Left ventricle myocardium inferior (tissue), 1 donor: ENCODE measurements at regions not wholly inside any gene's neighbourhood (a gene's known extent, or its start where the extent isn't known, plus 50 kb on each side); places are given as distances from the start of the nearest gene placed in this dataset.

ENCODE experiments used
- DNase-seq: peaks from one replicate; pipeline ENCODE4 v3.0.0-alpha.2; 2020
- H3K27ac ChIP-seq: fragments of 200-600 bp; replicated peaks from 2 replicates; pipeline ENCODE4 v1.8.0; 2021
- H3K27me3 ChIP-seq: fragments of 200-600 bp; 2 replicates; pipeline ENCODE4 v1.8.0; 2021; ENCODE audit warnings: low read depth
- H3K36me3 ChIP-seq: fragments of 200-600 bp; 2 replicates; pipeline ENCODE4 v1.8.0; 2021
- H3K4me1 ChIP-seq: fragments of 200-600 bp; 2 replicates; pipeline ENCODE4 v1.8.0; 2021
- H3K4me3 ChIP-seq: fragments of 200-600 bp; 2 replicates; pipeline ENCODE4 v1.8.0; 2021; ENCODE audit warnings: mild to moderate bottlenecking, moderate library complexity
- H3K9me3 ChIP-seq: fragments of 200-600 bp; replicated peaks from 2 replicates; pipeline ENCODE4 v1.8.0; 2021
- intact Hi-C: fragments of 100-400 bp; cut with micrococcal nuclease; formaldehyde crosslinking; loops from one replicate; pipeline ENCODE4 v1.11.0; 2022
- TF ChIP-seq, protein P1 (sequence below): fragments of 200-600 bp; IDR thresholded peaks from 2 replicates; pipeline ENCODE4 v1.8.0; 2021; ENCODE audit warnings: antibody characterized with exemption, mild to moderate bottlenecking, borderline replicate concordance
- donor health status: DM: no; HTN: yes; CAD: no; lungs with severe emphysema.

GRCh38 chr5:4653475-4653874 is 486.7 kb upstream of the ADAMTS16 start:
- no peaks in the 10 kb centered on the region for H3K9me3 ChIP-seq
- H3K4me1 ChIP-seq, result no peaks in the 10 kb centered on the region
- TF ChIP-seq, protein P1, sequence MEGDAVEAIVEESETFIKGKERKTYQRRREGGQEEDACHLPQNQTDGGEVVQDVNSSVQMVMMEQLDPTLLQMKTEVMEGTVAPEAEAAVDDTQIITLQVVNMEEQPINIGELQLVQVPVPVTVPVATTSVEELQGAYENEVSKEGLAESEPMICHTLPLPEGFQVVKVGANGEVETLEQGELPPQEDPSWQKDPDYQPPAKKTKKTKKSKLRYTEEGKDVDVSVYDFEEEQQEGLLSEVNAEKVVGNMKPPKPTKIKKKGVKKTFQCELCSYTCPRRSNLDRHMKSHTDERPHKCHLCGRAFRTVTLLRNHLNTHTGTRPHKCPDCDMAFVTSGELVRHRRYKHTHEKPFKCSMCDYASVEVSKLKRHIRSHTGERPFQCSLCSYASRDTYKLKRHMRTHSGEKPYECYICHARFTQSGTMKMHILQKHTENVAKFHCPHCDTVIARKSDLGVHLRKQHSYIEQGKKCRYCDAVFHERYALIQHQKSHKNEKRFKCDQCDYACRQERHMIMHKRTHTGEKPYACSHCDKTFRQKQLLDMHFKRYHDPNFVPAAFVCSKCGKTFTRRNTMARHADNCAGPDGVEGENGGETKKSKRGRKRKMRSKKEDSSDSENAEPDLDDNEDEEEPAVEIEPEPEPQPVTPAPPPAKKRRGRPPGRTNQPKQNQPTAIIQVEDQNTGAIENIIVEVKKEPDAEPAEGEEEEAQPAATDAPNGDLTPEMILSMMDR, result no peak
- H3K27me3 ChIP-seq, result no peaks in the 10 kb centered on the region
- no peak for DNase-seq
- intact Hi-C loops, result no loop called here
- no peak overlapping the region for H3K4me3 ChIP-seq
- no peaks in the 10 kb centered on the region for H3K36me3 ChIP-seq
- H3K27ac ChIP-seq, result no peak overlapping the region

- no peak for DNase-seq
- TF ChIP-seq, protein P1, result no peak
- Histone ChIP-seq H3K27ac (no peak overlapping the region), H3K36me3 (no peaks in the 10 kb centered on the region), H3K4me1 (no peaks in the 10 kb centered on the region), H3K27me3 (no peaks in the 10 kb centered on the region), H3K9me3 (no peaks in the 10 kb centered on the region), H3K4me3 (no peak overlapping the region)
- intact Hi-C loops, result no loop called here
Measured at GRCh38 chr5:4659851-4660250, 480.3 kb upstream of the ADAMTS16 start.

GRCh38 chr5:4661326-4661725 is 478.8 kb upstream of the ADAMTS16 start:
- intact Hi-C loops, result no loop called here
- TF ChIP-seq, protein P1, result no peak

DNA sequence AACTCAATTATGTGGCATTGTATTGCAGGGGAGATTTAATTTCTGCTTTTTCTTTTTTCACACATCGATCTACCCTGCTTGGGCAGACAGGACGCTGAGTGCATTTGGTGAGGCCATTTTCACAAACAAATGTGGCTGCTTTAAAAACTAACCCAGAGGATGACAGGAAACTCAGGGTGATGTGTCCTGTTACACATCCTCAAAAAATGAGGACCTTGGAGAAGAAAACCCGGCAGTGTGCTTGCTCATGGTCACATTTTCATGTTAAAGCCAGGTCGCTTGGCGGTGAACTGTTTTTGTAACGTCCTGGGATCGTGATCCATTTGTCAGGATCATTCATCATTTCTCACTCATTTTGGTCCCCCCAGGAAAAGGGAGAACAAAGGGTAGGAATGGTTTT is 478.3 kb upstream of the ADAMTS16 start:
- Histone ChIP-seq H3K27ac (no peak overlapping the region), H3K9me3 (no peaks in the 10 kb centered on the region), H3K4me3 (no peak overlapping the region), H3K4me1 (no peaks in the 10 kb centered on the region), H3K27me3 (no peaks in the 10 kb centered on the region), H3K36me3 (no peaks in the 10 kb centered on the region)
- TF ChIP-seq, protein P1, result no peak
- DNase-seq, result no peak
- intact Hi-C loops, result no loop called here

More at GRCh38 chr5:4661326-4661725, 478.8 kb upstream of the ADAMTS16 start:
- no peaks in the 10 kb centered on the region for H3K27me3 ChIP-seq
- H3K9me3 ChIP-seq, result no peaks in the 10 kb centered on the region
- no peaks in the 10 kb centered on the region for H3K36me3 ChIP-seq
- DNase-seq, result no peak
- no peak overlapping the region for H3K27ac ChIP-seq
- H3K4me1 ChIP-seq, result no peaks in the 10 kb centered on the region
- no peak overlapping the region for H3K4me3 ChIP-seq

GRCh38 chr5:4662756-4663155 is 477.4 kb upstream of the ADAMTS16 start:
- H3K9me3 ChIP-seq, result no peaks in the 10 kb centered on the region
- H3K27me3 ChIP-seq, result no peaks in the 10 kb centered on the region
- no peaks in the 10 kb centered on the region for H3K4me1 ChIP-seq
- H3K4me3 ChIP-seq, result no peak overlapping the region
- H3K36me3 ChIP-seq, result no peaks in the 10 kb centered on the region
- intact Hi-C loops, result no loop called here
- no peak overlapping the region for H3K27ac ChIP-seq
- DNase-seq, result no peak
- TF ChIP-seq, protein P1, result no peak

GRCh38 chr5:4665911-4666310 is 474.2 kb upstream of the ADAMTS16 start:
- H3K4me3 ChIP-seq, result no peak overlapping the region
- intact Hi-C loops, result no loop called here
- DNase-seq, result no peak

More at GRCh38 chr5:4665911-4666310, 474.2 kb upstream of the ADAMTS16 start:
- Histone ChIP-seq H3K9me3 (no peaks in the 10 kb centered on the region), H3K36me3 (no peaks in the 10 kb centered on the region), H3K27me3 (peaks cover 8% of the 10 kb centered on the region), H3K27ac (no peak overlapping the region), H3K4me1 (no peaks in the 10 kb centered on the region)
- TF ChIP-seq, protein P1, result no peak
